ENCODE measurements at regions not wholly inside any gene's neighbourhood (a gene's known extent, or its start where the extent isn't known, plus 50 kb on each side); places are given as distances from the start of the nearest gene placed in this dataset.
"Not testable (repeated sequence)": the region's sequence is repeated elsewhere in the genome, so short reads cannot be mapped to it uniquely, and the experiment has no call there.

GRCh38 chr12:59396519-59396918, 199.3 kb upstream of the SLC16A7 start:
- H2BK20ac ChIP-seq (ENCODE audit: low read depth, low read length) = no peak overlapping the region
- no peak overlapping the region for H2BK120ac ChIP-seq (ENCODE audit: low read depth, low read length)
- ATAC-seq (ENCODE audit: low read depth) = no peak
- no peak overlapping the region for H3K18ac ChIP-seq (ENCODE audit: low read depth, low read length)
- H3K14ac ChIP-seq (replicated peaks; ENCODE audit: low read depth, low read length) = no peak overlapping the region
- H3K4me2 ChIP-seq (ENCODE audit: low read depth, low read length) = no peak overlapping the region
- H2BK15ac ChIP-seq (ENCODE audit: low read depth, low read length) = no peak overlapping the region
- ChIA-PET CTCF (no interaction called here), POLR2A (ENCODE audit: unreplicated experiment) (no interaction called here)
- H3K27ac ChIP-seq (ENCODE audit: insufficient read depth, low read length) = no peak overlapping the region
- no peak overlapping the region for H3K56ac ChIP-seq (ENCODE audit: extremely low read depth, insufficient read depth, low read length)
- BruUV-seq (replicated peaks) = no TSS peak
- no peaks in the 10 kb centered on the region for H3K36me3 ChIP-seq (ENCODE audit: control insufficient read depth, insufficient read depth, low read length)
- dilution Hi-C loops (cut with HindIII; ENCODE audit: low sequenced_read_pairs, unreplicated experiment) (no loop called here), in situ Hi-C loops (cut with MboI; ENCODE audit: low sequenced_read_pairs) (no loop called here), intact Hi-C loops (cut with micrococcal nuclease) (no loop called here)
- H4K8ac ChIP-seq (ENCODE audit: low read depth in 2 of 2, low read length in 2 of 2) = no peak overlapping the region
- no peak overlapping the region for H2BK5ac ChIP-seq (ENCODE audit: low read depth, low read length, poor library complexity, severe bottlenecking)
- no peak overlapping the region for H2AK9ac ChIP-seq (replicated peaks; ENCODE audit: low read depth, low read length, poor library complexity)
- no peaks in the 10 kb centered on the region for H4K20me1 ChIP-seq (ENCODE audit: insufficient read depth, low read length)
- no peak overlapping the region for H4K91ac ChIP-seq (ENCODE audit: insufficient read depth, low read depth, low read length)
- TF ChIP-seq POLR2A (IDR thresholded peaks at IDR 0.05; ENCODE audit: low read depth, low read length) (no peak), MAZ (IDR thresholded peaks at IDR 0.05; ENCODE audit: borderline replicate concordance, low read depth, low read length) (no peak), MAFK (IDR thresholded peaks at IDR 0.05; ENCODE audit: low read depth, low read length) (no peak), RCOR1 (IDR thresholded peaks at IDR 0.05; ENCODE audit: insufficient replicate concordance, low read length) (no peak), RFX5 (IDR thresholded peaks at IDR 0.05; ENCODE audit: low read depth, low read length) (no peak), CTCF (conservative IDR thresholded peaks at IDR 0.05; ENCODE audit: low read depth, low read length) (no peak)
- no peaks in the 10 kb centered on the region for H3K27me3 ChIP-seq (ENCODE audit: control insufficient read depth, insufficient read depth, low read length)
- no peaks in the 10 kb centered on the region for H3K4me1 ChIP-seq (ENCODE audit: control insufficient read depth, insufficient read depth, low read length)
- H3K79me1 ChIP-seq (ENCODE audit: low read depth in 1 of 2, low read length in 2 of 2) = no peaks in the 10 kb centered on the region
- no peak overlapping the region for H3K4ac ChIP-seq (ENCODE audit: low read depth, low read length)
- no peak overlapping the region for H3K9ac ChIP-seq (ENCODE audit: low read depth, low read length)
- no peak for DNase-seq
- no peak overlapping the region for H2AK5ac ChIP-seq (ENCODE audit: low read depth, low read length)
- H3K23ac ChIP-seq (ENCODE audit: low read depth, low read length) = no peak overlapping the region
- H3K9me3 ChIP-seq (ENCODE audit: control insufficient read depth, insufficient read depth, low read length) = no peaks in the 10 kb centered on the region
- H3K4me3 ChIP-seq (ENCODE audit: insufficient read depth, low read depth, low read length) = no peak overlapping the region
- no peaks in the 10 kb centered on the region for H3K9me1 ChIP-seq (ENCODE audit: insufficient read depth, low read length)
- no peak overlapping the region for H4K5ac ChIP-seq (ENCODE audit: low read depth, low read length)
- H2AFZ ChIP-seq (replicated peaks; ENCODE audit: low read length, poor library complexity) = no peak overlapping the region

DNA sequence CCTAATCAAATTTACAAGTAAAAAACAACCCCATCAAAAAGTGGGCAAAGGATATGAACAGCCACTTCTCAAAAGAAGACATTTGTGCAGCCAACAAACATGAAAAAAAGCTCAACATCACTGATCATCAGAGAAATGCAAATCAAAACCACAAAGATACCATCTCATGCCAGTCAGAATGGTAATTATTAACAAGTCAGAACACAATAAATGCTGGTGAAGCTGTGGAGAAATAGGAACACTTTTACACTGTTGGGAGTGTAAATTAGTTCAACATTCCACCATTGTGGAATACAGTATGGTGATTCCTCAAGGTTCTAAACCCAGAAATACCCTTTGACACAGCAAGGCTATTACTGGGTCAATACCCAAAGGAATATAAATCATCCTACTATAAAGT, 200.5 kb upstream of the SLC16A7 start:
- H2BK15ac ChIP-seq (ENCODE audit: low read depth, low read length); H3K27ac ChIP-seq (ENCODE audit: insufficient read depth, low read length); dilution Hi-C loops (cut with HindIII; ENCODE audit: low sequenced_read_pairs, unreplicated experiment); H3K27me3 ChIP-seq (ENCODE audit: control insufficient read depth, insufficient read depth, low read length); H3K4me1 ChIP-seq (ENCODE audit: control insufficient read depth, insufficient read depth, low read length); in situ Hi-C loops (cut with MboI; ENCODE audit: low sequenced_read_pairs); BruUV-seq (replicated peaks); H3K9me1 ChIP-seq (ENCODE audit: insufficient read depth, low read length); H3K56ac ChIP-seq (ENCODE audit: extremely low read depth, insufficient read depth, low read length); H4K5ac ChIP-seq (ENCODE audit: low read depth, low read length); H3K79me1 ChIP-seq (ENCODE audit: low read depth in 1 of 2, low read length in 2 of 2); ATAC-seq (ENCODE audit: low read depth); H2BK20ac ChIP-seq (ENCODE audit: low read depth, low read length); H2BK120ac ChIP-seq (ENCODE audit: low read depth, low read length); H3K14ac ChIP-seq (replicated peaks; ENCODE audit: low read depth, low read length); H4K91ac ChIP-seq (ENCODE audit: insufficient read depth, low read depth, low read length); intact Hi-C loops (cut with micrococcal nuclease); H3K9me3 ChIP-seq (ENCODE audit: control insufficient read depth, insufficient read depth, low read length); H3K9ac ChIP-seq (ENCODE audit: low read depth, low read length); H3K18ac ChIP-seq (ENCODE audit: low read depth, low read length); H4K8ac ChIP-seq (ENCODE audit: low read depth in 2 of 2, low read length in 2 of 2); H2AFZ ChIP-seq (replicated peaks; ENCODE audit: low read length, poor library complexity); DNase-seq; H2AK5ac ChIP-seq (ENCODE audit: low read depth, low read length); H2BK5ac ChIP-seq (ENCODE audit: low read depth, low read length, poor library complexity, severe bottlenecking); CTCF ChIA-PET; H3K23ac ChIP-seq (ENCODE audit: low read depth, low read length); POLR2A ChIA-PET (ENCODE audit: unreplicated experiment); H4K20me1 ChIP-seq (ENCODE audit: insufficient read depth, low read length); H3K36me3 ChIP-seq (ENCODE audit: control insufficient read depth, insufficient read depth, low read length); H3K4ac ChIP-seq (ENCODE audit: low read depth, low read length); H3K4me3 ChIP-seq (ENCODE audit: insufficient read depth, low read depth, low read length); H2AK9ac ChIP-seq (replicated peaks; ENCODE audit: low read depth, low read length, poor library complexity); H3K4me2 ChIP-seq (ENCODE audit: low read depth, low read length): not testable (repeated sequence)

Measured in IMR-90 (cell line).